Activated naive CD4-positive, alpha-beta T cell treated with anti-CD3 and anti-CD28 coated beads, Interleukin-2, amount 10 ng/mL, durations not matched to agents 7 days and 5 days (primary cell): ENCODE measurements at regions not wholly inside any gene's neighbourhood (a gene's known extent, or its start where the extent isn't known, plus 50 kb on each side); places are given as distances from the start of the nearest gene placed in this dataset.
"Not testable (repeated sequence)": the region's sequence is repeated elsewhere in the genome, so short reads cannot be mapped to it uniquely, and the experiment has no call there.

Source experiments
- CTCF ChIA-PET: fragments of 350-600 bp; sonication (Branson Sonifier 250); formaldehyde crosslinking; loops from one replicate; lab custom pipeline; 2021; ENCODE audit warnings: antibody characterized with exemption; lab: Charles Lee
- DNase-seq: peaks from one replicate; pipeline ENCODE4 v3.0.0-alpha.2; 2020
- H3K27ac Mint-ChIP-seq: one replicate; pipeline ENCODE4 v1.8.0; 2021; ENCODE audit warnings: mild to moderate bottlenecking, moderate library complexity, mixed read lengths
- H3K27me3 Mint-ChIP-seq: one replicate; pipeline ENCODE4 v1.8.0; 2021; ENCODE audit warnings: mild to moderate bottlenecking, mixed read lengths
- H3K36me3 Mint-ChIP-seq: one replicate; pipeline ENCODE4 v1.8.0; 2021; ENCODE audit warnings: mixed read lengths
- H3K4me1 Mint-ChIP-seq: one replicate; pipeline ENCODE4 v1.8.0; 2021; ENCODE audit warnings: mixed read lengths
- H3K4me3 Mint-ChIP-seq: one replicate; pipeline ENCODE4 v1.8.0; 2021; ENCODE audit warnings: mild to moderate bottlenecking, moderate library complexity, mixed read lengths
- H3K9me3 Mint-ChIP-seq: one replicate; pipeline ENCODE4 v1.8.0; 2021; ENCODE audit warnings: mixed read lengths

DNA sequence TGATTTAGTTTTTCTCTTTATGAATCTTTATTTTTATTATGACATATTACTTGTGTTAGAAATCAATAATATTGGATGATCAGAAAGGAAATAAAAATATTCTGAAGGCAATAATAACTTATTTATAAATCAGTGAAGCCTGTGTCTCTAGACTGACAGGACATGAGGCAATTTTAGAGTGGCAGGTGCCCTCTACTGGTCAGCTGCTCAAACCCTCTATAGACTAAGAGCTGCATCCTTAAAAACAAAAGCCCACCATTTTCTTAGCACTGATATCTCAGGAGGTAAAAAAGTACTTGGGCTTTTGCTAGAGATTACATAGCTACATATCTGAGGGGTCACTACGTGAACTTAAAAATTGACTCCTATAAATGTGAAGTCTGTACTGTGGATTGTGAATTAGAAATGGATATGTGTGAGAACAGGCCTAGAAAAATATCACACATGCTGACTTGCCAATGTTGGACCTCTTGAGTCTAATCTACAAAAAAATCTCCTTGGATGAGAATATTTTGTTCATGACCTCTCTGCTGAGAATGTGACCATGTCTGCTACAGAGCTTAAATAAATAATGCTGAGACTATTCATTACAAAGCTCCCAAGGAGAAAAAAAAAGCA is 597.9 kb upstream of the ADAMTS5 start:
- CTCF ChIA-PET, result interaction anchor here (0.6 to 0.8 kb wide), 3 partner anchors 711 to 714 kb away, joined by 3 to 5 read pairs (median 5); no protein-coding TSS in a partner anchor
- no peak overlapping the region for H3K4me3 Mint-ChIP-seq
- no peak for DNase-seq
- no peak overlapping the region for H3K27ac Mint-ChIP-seq
- H3K9me3 Mint-ChIP-seq, result peaks cover 2% of the 10 kb centered on the region
- H3K4me1 Mint-ChIP-seq, result no peaks in the 10 kb centered on the region
- H3K36me3 Mint-ChIP-seq, result no peaks in the 10 kb centered on the region
- no peaks in the 10 kb centered on the region for H3K27me3 Mint-ChIP-seq

- no peaks in the 10 kb centered on the region for H3K27me3 Mint-ChIP-seq
- H3K27ac Mint-ChIP-seq, result no peak overlapping the region
- no peaks in the 10 kb centered on the region for H3K36me3 Mint-ChIP-seq
- peaks cover 2% of the 10 kb centered on the region for H3K9me3 Mint-ChIP-seq
- no peaks in the 10 kb centered on the region for H3K4me1 Mint-ChIP-seq
- DNase-seq, result no peak
- CTCF ChIA-PET, result no interaction called here
- H3K4me3 Mint-ChIP-seq, result no peak overlapping the region
Observed at GRCh38 chr21:27562303-27562702, 595.4 kb upstream of the ADAMTS5 start.

- no peak overlapping the region for H3K4me3 Mint-ChIP-seq
- H3K27me3 Mint-ChIP-seq, result no peaks in the 10 kb centered on the region
- no peak for DNase-seq
- H3K9me3 Mint-ChIP-seq, result peaks cover 3% of the 10 kb centered on the region
- H3K4me1 Mint-ChIP-seq, result no peaks in the 10 kb centered on the region
- H3K27ac Mint-ChIP-seq, result no peak overlapping the region
- no peaks in the 10 kb centered on the region for H3K36me3 Mint-ChIP-seq
- CTCF ChIA-PET, result no interaction called here
Observed at GRCh38 chr21:27561116-27561515, 594.2 kb upstream of the ADAMTS5 start.

DNA sequence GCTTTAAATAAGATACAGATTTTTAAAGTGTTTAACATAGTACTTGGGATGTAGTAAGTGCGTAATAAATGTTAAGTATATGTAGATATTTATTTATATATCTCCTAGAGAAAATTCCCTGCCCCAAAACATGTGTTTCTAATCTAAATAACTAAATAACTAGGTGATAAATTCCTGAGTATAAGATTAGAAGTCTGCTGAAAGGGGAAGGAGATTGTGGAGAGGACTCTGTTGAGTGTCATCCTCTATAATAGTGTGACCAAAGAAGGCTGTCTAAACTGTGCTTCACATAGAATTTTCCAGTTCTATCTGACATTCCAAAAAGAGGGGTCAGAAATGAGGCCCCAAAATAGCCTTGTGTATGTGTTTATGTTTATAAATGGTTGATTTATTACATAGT is 590.5 kb upstream of the ADAMTS5 start:
- CTCF ChIA-PET, result no interaction called here
- H3K4me3 Mint-ChIP-seq, result no peak overlapping the region
- no peaks in the 10 kb centered on the region for H3K27me3 Mint-ChIP-seq

GRCh38 chr21:27555996-27556395 is 589.1 kb upstream of the ADAMTS5 start:
- Mint-ChIP-seq H3K27me3 (no peaks in the 10 kb centered on the region), H3K36me3 (no peaks in the 10 kb centered on the region), H3K9me3 (peaks cover 11% of the 10 kb centered on the region), H3K27ac (no peak overlapping the region), H3K4me3 (no peak overlapping the region), H3K4me1 (no peaks in the 10 kb centered on the region)
- no peak for DNase-seq
- CTCF ChIA-PET, result no interaction called here

More for the DNA sequence above, 590.5 kb upstream of the ADAMTS5 start:
- no peaks in the 10 kb centered on the region for H3K4me1 Mint-ChIP-seq
- no peak overlapping the region for H3K27ac Mint-ChIP-seq
- peaks cover 5% of the 10 kb centered on the region for H3K9me3 Mint-ChIP-seq
- DNase-seq, result no peak
- H3K36me3 Mint-ChIP-seq, result no peaks in the 10 kb centered on the region

DNA sequence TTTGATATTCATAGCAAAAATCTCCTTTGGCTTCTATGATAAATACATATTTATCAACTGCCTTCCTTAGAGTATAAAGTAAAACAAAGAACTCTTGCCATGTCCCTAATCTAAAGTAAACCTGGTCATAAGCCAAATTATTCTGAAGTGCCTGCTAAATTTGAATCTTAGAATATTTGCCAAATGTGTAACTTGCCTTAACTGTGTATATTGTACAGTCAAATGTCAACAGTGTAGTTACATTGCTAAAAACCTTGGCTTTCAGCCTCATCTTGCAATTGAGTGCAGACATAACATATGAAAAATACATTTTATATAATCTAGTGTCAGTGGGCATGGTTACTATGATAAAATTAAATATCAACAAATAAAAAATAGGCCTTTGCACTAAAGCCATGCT is 583.4 kb upstream of the ADAMTS5 start:
- CTCF ChIA-PET, result no interaction called here
- DNase-seq, result no peak
- Mint-ChIP-seq H3K4me1 (no peaks in the 10 kb centered on the region), H3K36me3 (no peaks in the 10 kb centered on the region), H3K27me3 (no peaks in the 10 kb centered on the region), H3K27ac (no peak overlapping the region), H3K9me3 (peaks cover 8% of the 10 kb centered on the region), H3K4me3 (no peak overlapping the region)

DNA sequence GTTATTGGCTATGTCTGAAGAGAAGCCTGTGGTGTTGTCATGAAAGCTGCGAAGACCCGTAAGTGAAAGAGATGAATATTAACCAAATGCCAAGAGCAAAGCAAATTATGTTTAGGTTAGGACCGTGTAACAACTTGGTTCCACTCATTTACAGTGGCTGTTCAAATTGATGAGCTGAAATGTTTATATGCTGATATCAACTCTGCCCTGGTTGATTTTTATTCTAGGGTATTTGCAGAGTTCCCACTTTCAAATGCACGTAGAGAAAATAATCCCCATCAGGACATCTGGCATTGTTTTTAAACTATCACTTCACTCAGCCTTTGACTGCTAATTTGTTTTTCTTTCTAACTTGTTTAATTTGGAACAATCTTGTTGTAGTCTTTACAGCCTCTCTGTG is 581.6 kb upstream of the ADAMTS5 start:
- Mint-ChIP-seq H3K27me3 (no peaks in the 10 kb centered on the region), H3K4me1 (no peaks in the 10 kb centered on the region), H3K27ac (no peak overlapping the region), H3K4me3 (no peak overlapping the region), H3K36me3 (no peaks in the 10 kb centered on the region), H3K9me3 (peaks cover 8% of the 10 kb centered on the region)
- no peak for DNase-seq
- CTCF ChIA-PET, result no interaction called here

GRCh38 chr21:27545754-27546349 is 579.0 kb upstream of the ADAMTS5 start:
- CTCF ChIA-PET, result no interaction called here
- H3K4me1 Mint-ChIP-seq, result no peaks in the 10 kb centered on the region
- DNase-seq, result no peak
- no peak overlapping the region for H3K4me3 Mint-ChIP-seq
- H3K27ac Mint-ChIP-seq, result no peak overlapping the region
- no peaks in the 10 kb centered on the region for H3K36me3 Mint-ChIP-seq
- peaks cover 14% of the 10 kb centered on the region for H3K9me3 Mint-ChIP-seq
- H3K27me3 Mint-ChIP-seq, result no peaks in the 10 kb centered on the region

- CTCF ChIA-PET, H3K4me3 Mint-ChIP-seq, H3K36me3 Mint-ChIP-seq, H3K27ac Mint-ChIP-seq, H3K4me1 Mint-ChIP-seq, DNase-seq, H3K27me3 Mint-ChIP-seq: not testable (repeated sequence)
- H3K9me3 Mint-ChIP-seq, result peaks cover 15% of the 10 kb centered on the region
Observed at GRCh38 chr21:27542126-27542525, 575.2 kb upstream of the ADAMTS5 start.

- peaks cover 1% of the 10 kb centered on the region for H3K9me3 Mint-ChIP-seq
- CTCF ChIA-PET, result interaction anchor here (0.6 kb wide), 1 partner anchor 122 kb away, joined by 3 read pairs; no protein-coding TSS in a partner anchor
- H3K4me1 Mint-ChIP-seq, result no peaks in the 10 kb centered on the region
- no peaks in the 10 kb centered on the region for H3K27me3 Mint-ChIP-seq
- no peak for DNase-seq
- no peaks in the 10 kb centered on the region for H3K36me3 Mint-ChIP-seq
- no peak overlapping the region for H3K4me3 Mint-ChIP-seq
- no peak overlapping the region for H3K27ac Mint-ChIP-seq
Observed at GRCh38 chr21:27536319-27536718, 569.4 kb upstream of the ADAMTS5 start.

- CTCF ChIA-PET, result no interaction called here
- no peaks in the 10 kb centered on the region for H3K27me3 Mint-ChIP-seq
- no peaks in the 10 kb centered on the region for H3K4me1 Mint-ChIP-seq
- no peak for DNase-seq
- no peaks in the 10 kb centered on the region for H3K9me3 Mint-ChIP-seq
- H3K4me3 Mint-ChIP-seq, result no peak overlapping the region
- H3K27ac Mint-ChIP-seq, result no peak overlapping the region
- H3K36me3 Mint-ChIP-seq, result no peaks in the 10 kb centered on the region
Observed at GRCh38 chr21:27535188-27535587, 568.3 kb upstream of the ADAMTS5 start.

DNA sequence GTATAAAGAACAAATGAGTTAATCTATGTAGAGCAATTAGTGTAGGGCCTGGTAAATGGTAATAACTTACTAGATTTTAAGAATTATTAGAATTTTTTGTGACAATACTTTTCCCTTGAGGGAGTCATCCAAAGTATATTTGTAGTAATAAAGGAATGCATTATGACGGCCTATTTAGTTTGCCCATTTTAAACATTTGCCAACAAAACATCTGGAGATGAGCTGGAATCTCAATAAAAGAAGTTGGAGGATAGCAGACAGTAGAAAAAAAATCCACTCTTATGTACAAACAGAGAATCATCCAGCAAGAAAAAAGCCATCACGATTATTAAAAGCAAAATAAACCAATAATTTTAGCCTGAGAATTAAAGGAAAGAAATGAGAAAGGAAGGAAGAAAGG is 567.3 kb upstream of the ADAMTS5 start:
- H3K36me3 Mint-ChIP-seq, result no peaks in the 10 kb centered on the region
- no peak for DNase-seq
- H3K27me3 Mint-ChIP-seq, result no peaks in the 10 kb centered on the region
- H3K27ac Mint-ChIP-seq, result no peak overlapping the region
- CTCF ChIA-PET, result no interaction called here
- H3K4me3 Mint-ChIP-seq, result no peak overlapping the region
- H3K4me1 Mint-ChIP-seq, result no peaks in the 10 kb centered on the region
- H3K9me3 Mint-ChIP-seq, result no peaks in the 10 kb centered on the region

DNA sequence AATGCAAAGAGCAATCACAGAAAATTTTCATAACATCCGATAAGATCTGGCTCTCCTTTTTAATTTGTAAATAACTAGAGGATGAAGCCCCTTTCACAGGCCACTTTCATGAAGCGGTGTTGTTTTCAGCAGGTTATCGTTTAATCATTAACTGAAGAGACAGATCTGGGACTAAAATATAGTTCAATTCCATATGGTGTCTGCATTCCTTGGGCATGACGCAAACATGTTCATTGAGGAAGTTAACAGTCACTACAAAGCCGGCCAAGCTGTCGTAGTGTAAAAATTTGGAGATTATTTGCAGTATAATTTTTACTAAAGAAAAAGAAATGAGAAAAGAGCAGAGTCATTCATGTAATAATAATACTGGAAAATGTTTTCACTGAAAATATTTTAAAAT is 565.2 kb upstream of the ADAMTS5 start:
- DNase-seq, result no peak
- Mint-ChIP-seq H3K9me3 (peaks cover 4% of the 10 kb centered on the region), H3K36me3 (no peaks in the 10 kb centered on the region), H3K27ac (no peak overlapping the region), H3K4me3 (no peak overlapping the region), H3K27me3 (no peaks in the 10 kb centered on the region), H3K4me1 (no peaks in the 10 kb centered on the region)
- CTCF ChIA-PET, result no interaction called here

- Mint-ChIP-seq H3K4me3 (no peak overlapping the region), H3K36me3 (no peaks in the 10 kb centered on the region), H3K27ac (no peak overlapping the region), H3K9me3 (peaks cover 6% of the 10 kb centered on the region), H3K4me1 (no peaks in the 10 kb centered on the region), H3K27me3 (no peaks in the 10 kb centered on the region)
- CTCF ChIA-PET, result no interaction called here
- no peak for DNase-seq
Observed at GRCh38 chr21:27528697-27529096, 561.8 kb upstream of the ADAMTS5 start.

- no peak overlapping the region for H3K4me3 Mint-ChIP-seq
- no peaks in the 10 kb centered on the region for H3K36me3 Mint-ChIP-seq
- no peak overlapping the region for H3K27ac Mint-ChIP-seq
- CTCF ChIA-PET, result no interaction called here
- no peaks in the 10 kb centered on the region for H3K27me3 Mint-ChIP-seq
- H3K4me1 Mint-ChIP-seq, result no peaks in the 10 kb centered on the region
- H3K9me3 Mint-ChIP-seq, result peaks cover 14% of the 10 kb centered on the region
- DNase-seq, result no peak
Observed at GRCh38 chr21:27526451-27526850, 559.6 kb upstream of the ADAMTS5 start.
